ENCODE measurements at regions not wholly inside any gene's neighbourhood (a gene's known extent, or its start where the extent isn't known, plus 50 kb on each side); places are given as distances from the start of the nearest gene placed in this dataset.

- no peak overlapping the region for H3K4me2 ChIP-seq (ENCODE audit: low read depth, low read length, poor library complexity, severe bottlenecking)
- TF ChIP-seq EZH2phosphoT487 (conservative IDR thresholded peaks at IDR 0.05; ENCODE audit: low read length) (no peak), CTCF (IDR thresholded peaks at IDR 0.05; ENCODE audit: insufficient read depth, low read length, poor library complexity, severe bottlenecking) (no peak)
Observed at GRCh38 chr4:38230121-38230801, 270.1 kb downstream of the PTTG2 start.

GRCh38 chr4:38230821-38231563 lies 270.8 kb downstream of the PTTG2 start:
- TF ChIP-seq EZH2phosphoT487 (conservative IDR thresholded peaks at IDR 0.05; ENCODE audit: low read length) (no peak), CTCF (IDR thresholded peaks at IDR 0.05; ENCODE audit: insufficient read depth, low read length, poor library complexity, severe bottlenecking) (no peak)
- Histone ChIP-seq H3F3A (ENCODE audit: insufficient read depth) (no peaks in the 10 kb centered on the region), H2AFZ (ENCODE audit: low read depth, low read length, severe bottlenecking) (no peak overlapping the region)

More at GRCh38 chr4:38230121-38230801, 270.1 kb downstream of the PTTG2 start:
- Histone ChIP-seq H3K36me3 (ENCODE audit: low read length) (no peaks in the 10 kb centered on the region), H3K9me3 (ENCODE audit: insufficient read depth, low read length) (no peaks in the 10 kb centered on the region), H3K27ac (ENCODE audit: low read depth, low read length) (no peak overlapping the region), H2AFZ (ENCODE audit: low read depth, low read length, severe bottlenecking) (no peak overlapping the region), H4K20me1 (ENCODE audit: low read depth, low read length) (no peaks in the 10 kb centered on the region), H3K4me3 (ENCODE audit: insufficient read depth, low read length, poor library complexity, severe bottlenecking) (no peak overlapping the region), H3K9me2 (replicated peaks; ENCODE audit: insufficient read depth, low read length) (no peaks in the 10 kb centered on the region), H3K27me3 (ENCODE audit: low read length) (no peaks in the 10 kb centered on the region), H3K79me2 (ENCODE audit: insufficient read depth, low read length) (no peaks in the 10 kb centered on the region), H3F3A (ENCODE audit: insufficient read depth) (no peaks in the 10 kb centered on the region), H3K9ac (ENCODE audit: low read length) (no peak overlapping the region)

GRCh38 chr4:38231626-38232025 lies 271.4 kb downstream of the PTTG2 start:
- Histone ChIP-seq H3K36me3 (ENCODE audit: low read length) (no peaks in the 10 kb centered on the region), H2AFZ (ENCODE audit: low read depth, low read length, severe bottlenecking) (no peak overlapping the region), H3K4me2 (ENCODE audit: low read depth, low read length, poor library complexity, severe bottlenecking) (no peak overlapping the region), H3K9ac (ENCODE audit: low read length) (no peak overlapping the region), H4K20me1 (ENCODE audit: low read depth, low read length) (no peaks in the 10 kb centered on the region), H3K9me2 (replicated peaks; ENCODE audit: insufficient read depth, low read length) (no peaks in the 10 kb centered on the region), H3K27ac (ENCODE audit: low read depth, low read length) (no peak overlapping the region), H3K27me3 (ENCODE audit: low read length) (no peaks in the 10 kb centered on the region), H3K9me3 (ENCODE audit: insufficient read depth, low read length) (no peaks in the 10 kb centered on the region), H3F3A (ENCODE audit: insufficient read depth) (no peaks in the 10 kb centered on the region), H3K4me3 (ENCODE audit: insufficient read depth, low read length, poor library complexity, severe bottlenecking) (no peak overlapping the region), H3K79me2 (ENCODE audit: insufficient read depth, low read length) (no peaks in the 10 kb centered on the region)
- no peak for TF ChIP-seq EZH2phosphoT487 (conservative IDR thresholded peaks at IDR 0.05; ENCODE audit: low read length)

More at GRCh38 chr4:38230821-38231563, 270.8 kb downstream of the PTTG2 start:
- Histone ChIP-seq H4K20me1 (ENCODE audit: low read depth, low read length) (no peaks in the 10 kb centered on the region), H3K4me3 (ENCODE audit: insufficient read depth, low read length, poor library complexity, severe bottlenecking) (no peak overlapping the region), H3K4me2 (ENCODE audit: low read depth, low read length, poor library complexity, severe bottlenecking) (no peak overlapping the region), H3K9ac (ENCODE audit: low read length) (no peak overlapping the region), H3K27ac (ENCODE audit: low read depth, low read length) (no peak overlapping the region), H3K9me2 (replicated peaks; ENCODE audit: insufficient read depth, low read length) (no peaks in the 10 kb centered on the region), H3K27me3 (ENCODE audit: low read length) (no peaks in the 10 kb centered on the region), H3K9me3 (ENCODE audit: insufficient read depth, low read length) (no peaks in the 10 kb centered on the region), H3K36me3 (ENCODE audit: low read length) (no peaks in the 10 kb centered on the region), H3K79me2 (ENCODE audit: insufficient read depth, low read length) (no peaks in the 10 kb centered on the region)

GRCh38 chr4:38232741-38233140 lies 272.5 kb downstream of the PTTG2 start:
- Histone ChIP-seq H3K9ac (ENCODE audit: low read length) (no peak overlapping the region), H3K27me3 (ENCODE audit: low read length) (no peaks in the 10 kb centered on the region), H3F3A (ENCODE audit: insufficient read depth) (no peaks in the 10 kb centered on the region), H3K27ac (ENCODE audit: low read depth, low read length) (no peak overlapping the region), H2AFZ (ENCODE audit: low read depth, low read length, severe bottlenecking) (no peak overlapping the region), H3K79me2 (ENCODE audit: insufficient read depth, low read length) (no peaks in the 10 kb centered on the region), H3K4me3 (ENCODE audit: insufficient read depth, low read length, poor library complexity, severe bottlenecking) (no peak overlapping the region), H3K4me2 (ENCODE audit: low read depth, low read length, poor library complexity, severe bottlenecking) (no peak overlapping the region), H3K9me2 (replicated peaks; ENCODE audit: insufficient read depth, low read length) (no peaks in the 10 kb centered on the region), H4K20me1 (ENCODE audit: low read depth, low read length) (no peaks in the 10 kb centered on the region), H3K9me3 (ENCODE audit: insufficient read depth, low read length) (no peaks in the 10 kb centered on the region), H3K36me3 (ENCODE audit: low read length) (no peaks in the 10 kb centered on the region)
- TF ChIP-seq CTCF (IDR thresholded peaks at IDR 0.05; ENCODE audit: insufficient read depth, low read length, poor library complexity, severe bottlenecking), result no peak
- no peak for TF ChIP-seq EZH2phosphoT487 (conservative IDR thresholded peaks at IDR 0.05; ENCODE audit: low read length)

Data from SU-DHL-6 (cell line).